Right ventricle myocardium superior (tissue), 1 donor: ENCODE measurements at regions not wholly inside any gene's neighbourhood (a gene's known extent, or its start where the extent isn't known, plus 50 kb on each side); places are given as distances from the start of the nearest gene placed in this dataset.
"Not testable (repeated sequence)": the region's sequence is repeated elsewhere in the genome, so short reads cannot be mapped to it uniquely, and the experiment has no call there.

Experiments used
- ATAC-seq: fragments of 200-7000 bp; cut with Tn5 transposase; one replicate; pipeline ENCODE4 v1.9.1; 2020; ENCODE audit warnings: mild to moderate bottlenecking; ENCODE audit not compliant: poor library complexity
- DNase-seq: peaks from one replicate; pipeline ENCODE4 v3.0.0-alpha.2; 2020
- intact Hi-C: fragments of 100-400 bp; cut with DNase I; formaldehyde crosslinking; loops from one replicate; pipeline ENCODE4 v1.11.2; 2022
- donor health status: DM: no; HTN: yes; CAD: no; lungs with severe emphysema.

GRCh38 chrX:8033175-8033574 lies 106.0 kb upstream of the PNPLA4 start:
- intact Hi-C loops: no loop called here
- DNase-seq (no peak), ATAC-seq (no peak)

DNA sequence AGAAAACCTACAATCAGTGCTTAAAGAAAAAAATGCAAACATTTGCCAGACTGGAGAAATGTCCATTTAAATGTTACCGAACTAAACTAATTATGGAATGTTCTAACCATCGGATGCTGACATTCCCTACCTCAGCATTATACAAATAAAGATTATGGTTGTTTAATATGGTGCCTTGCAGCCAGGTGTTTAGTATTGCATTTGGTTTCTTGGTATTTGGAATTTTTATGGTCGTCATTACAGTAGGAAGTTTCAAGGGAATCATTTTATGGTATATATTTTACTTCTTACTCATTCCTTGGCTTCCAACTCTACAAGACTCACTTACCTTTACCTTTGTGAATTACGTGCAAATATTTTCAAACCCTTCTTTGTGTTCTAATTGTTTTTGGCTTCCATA lies 103.1 kb upstream of the PNPLA4 start:
- no peak for ATAC-seq
- DNase-seq: no peak
- intact Hi-C loops: no loop called here

GRCh38 chrX:8027827-8028226 lies 100.6 kb upstream of the PNPLA4 start:
- intact Hi-C loops: no loop called here
- no peak for DNase-seq

GRCh38 chrX:8025705-8026104 lies 98.5 kb upstream of the PNPLA4 start:
- intact Hi-C loops: no loop called here
- no peak for DNase-seq
- ATAC-seq: peak; percentile 61

More at GRCh38 chrX:8027827-8028226, 100.6 kb upstream of the PNPLA4 start:
- peak; percentile 81 for ATAC-seq

GRCh38 chrX:8018934-8019333 lies 91.7 kb upstream of the PNPLA4 start:
- DNase-seq (no peak), ATAC-seq (no peak)
- intact Hi-C loops: no loop called here

DNA sequence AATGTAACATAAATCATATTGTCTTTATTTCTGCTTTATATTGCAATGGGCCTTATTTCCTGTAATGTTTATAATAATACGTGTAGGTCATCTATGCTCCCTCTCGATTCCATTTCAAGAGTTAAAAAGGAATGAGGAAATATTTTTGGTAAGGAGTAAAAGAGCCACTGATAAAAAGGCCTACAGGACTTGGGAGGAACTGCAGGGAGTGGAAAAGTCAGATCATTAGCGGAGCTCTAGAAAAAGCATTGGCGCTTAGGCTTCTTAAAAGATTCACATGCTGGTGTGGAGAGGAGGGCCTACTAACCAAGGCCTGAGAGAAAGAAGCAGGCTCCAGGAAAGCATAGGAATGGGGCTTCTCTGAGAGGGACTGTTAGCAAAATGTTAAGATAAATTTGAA lies 82.9 kb upstream of the PNPLA4 start:
- DNase-seq: no peak
- no peak for ATAC-seq
- intact Hi-C loops: no loop called here

- ATAC-seq: no peak
- intact Hi-C loops: no loop called here
- no peak for DNase-seq
Measured at GRCh38 chrX:8005678-8006347, 78.6 kb upstream of the PNPLA4 start.

DNA sequence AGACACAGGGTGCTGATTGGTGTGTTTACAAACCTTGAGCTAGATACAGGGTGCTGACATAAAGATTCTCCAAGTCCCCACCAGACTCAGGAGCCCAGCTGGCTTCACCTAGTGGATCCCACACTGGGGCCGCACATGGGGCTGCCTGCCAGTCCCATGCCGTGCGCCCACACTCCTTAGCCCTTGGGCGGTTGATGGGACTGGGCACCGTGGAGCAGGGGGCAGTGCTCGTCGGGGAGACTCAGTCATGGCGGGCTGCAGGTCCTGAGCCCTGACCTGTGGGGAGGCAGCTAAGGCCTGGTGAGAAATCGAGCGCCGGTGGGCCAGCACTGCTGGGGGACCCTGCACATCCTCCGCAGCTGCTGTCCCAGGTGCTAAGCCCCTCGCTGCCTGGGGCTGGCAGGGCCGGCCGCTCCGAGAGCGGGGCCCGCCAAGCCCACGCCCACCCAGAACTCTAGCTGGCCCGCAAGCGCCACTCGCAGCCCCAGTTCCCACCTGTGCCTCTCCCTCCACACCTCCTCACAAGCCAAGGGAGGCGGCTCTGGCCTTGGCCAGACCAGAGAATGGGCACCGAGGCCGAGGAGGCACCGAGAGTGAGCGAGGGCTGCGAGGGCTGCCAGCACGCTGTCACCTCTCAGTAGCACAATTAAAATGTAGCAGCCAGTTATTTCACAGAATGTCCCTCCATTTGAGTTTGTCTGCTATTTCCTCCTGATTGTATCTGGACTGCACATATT lies 76.1 kb upstream of the PNPLA4 start:
- ATAC-seq: no peak
- DNase-seq: no peak
- intact Hi-C loops: no loop called here

DNA sequence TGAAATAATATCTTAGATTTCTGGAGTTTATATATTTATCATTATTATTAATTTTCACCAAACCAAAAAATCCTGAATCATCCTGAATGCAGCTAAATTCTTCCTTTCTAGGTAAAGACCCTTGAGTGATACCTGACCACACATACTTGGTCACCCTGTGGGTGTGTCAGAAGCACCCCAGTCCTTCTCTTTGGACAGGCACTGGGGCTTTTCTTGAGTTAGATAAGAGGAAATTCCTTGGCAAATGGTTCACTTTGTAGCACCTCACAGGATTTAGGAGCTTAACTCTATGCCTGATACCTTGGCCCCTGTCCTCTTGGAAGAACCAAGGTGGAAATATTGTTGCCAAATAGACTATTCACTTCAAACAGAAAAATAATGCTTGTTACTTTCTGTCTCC lies 69.6 kb upstream of the PNPLA4 start:
- no peak for DNase-seq
- ATAC-seq: no peak
- intact Hi-C loops: loop anchor here (5.0 kb wide), 1 partner anchor 740 kb away; no protein-coding TSS in a partner anchor

GRCh38 chrX:7996414-7996813 lies 69.2 kb upstream of the PNPLA4 start:
- ATAC-seq (peak; percentile 67), DNase-seq (no peak)
- intact Hi-C loops: loop anchor here (5.0 kb wide), 1 partner anchor 741 kb away; no protein-coding TSS in a partner anchor

- no peak for DNase-seq
- intact Hi-C loops: no loop called here
- no peak for ATAC-seq
Measured at GRCh38 chrX:7993873-7994272, 66.7 kb upstream of the PNPLA4 start.

DNA sequence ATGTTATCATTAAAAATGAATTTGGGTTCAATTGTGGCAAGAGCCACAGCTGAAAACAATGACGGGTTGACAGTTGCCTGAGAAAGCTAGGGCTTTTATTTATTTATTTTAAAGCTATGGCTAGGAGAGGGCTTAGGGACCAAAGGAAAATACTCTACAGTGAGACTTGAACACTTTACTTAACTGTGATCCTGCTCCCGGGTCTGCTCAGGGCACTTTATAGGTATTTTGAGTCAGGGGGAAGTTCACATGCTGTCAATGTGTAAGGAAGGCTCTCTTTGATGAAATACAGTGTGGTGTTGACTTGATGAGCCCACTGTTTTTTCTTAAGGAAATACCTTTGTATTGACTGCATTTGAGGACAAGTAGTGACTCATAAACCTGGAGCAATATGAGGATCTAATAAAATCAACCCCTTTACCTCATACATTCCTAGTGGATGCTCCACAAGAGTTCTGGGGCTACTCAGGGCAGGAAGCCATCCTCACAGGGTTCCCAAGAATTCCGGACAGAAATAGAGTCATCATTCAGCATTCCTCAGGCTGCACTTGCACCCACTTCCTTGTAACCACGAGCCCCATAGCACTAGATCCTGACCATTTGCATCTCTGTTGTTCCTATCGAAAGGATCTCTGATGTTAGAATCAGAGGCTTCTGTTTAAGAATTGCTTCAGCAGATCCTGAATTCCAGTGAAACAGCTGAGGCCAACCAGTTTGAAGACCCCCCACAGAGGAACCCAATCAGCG lies 61.0 kb upstream of the PNPLA4 start:
- ATAC-seq, DNase-seq, intact Hi-C loops: not testable (repeated sequence)

- DNase-seq: no peak
- no peak for ATAC-seq
- intact Hi-C loops: no loop called here
Measured at GRCh38 chrX:7987160-7988012, 60.2 kb upstream of the PNPLA4 start.

- DNase-seq, ATAC-seq, intact Hi-C loops: not testable (repeated sequence)
Measured at GRCh38 chrX:7986738-7987137, 59.5 kb upstream of the PNPLA4 start.

- no peak for ATAC-seq
- intact Hi-C loops: no loop called here
- DNase-seq: no peak
Measured at GRCh38 chrX:7985568-7985967, 58.4 kb upstream of the PNPLA4 start.

DNA sequence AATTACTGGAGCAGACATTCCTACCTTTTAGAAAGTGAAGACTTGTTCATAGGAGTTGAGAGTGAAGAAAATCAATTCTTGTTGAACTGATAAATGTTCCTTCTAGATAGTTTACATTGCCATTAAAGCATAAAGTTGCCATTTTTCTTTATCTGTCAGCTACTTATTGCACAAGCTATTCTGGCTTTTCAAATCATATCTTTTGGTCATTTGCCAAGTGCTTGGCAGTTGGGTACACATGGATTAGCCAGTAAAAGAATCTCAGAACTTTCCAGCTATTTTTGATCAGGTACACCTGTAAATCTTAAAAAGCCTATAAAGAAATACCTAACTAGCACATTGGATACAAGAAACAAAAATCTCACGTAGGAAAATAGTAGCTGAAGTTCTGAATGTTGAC lies 56.4 kb upstream of the PNPLA4 start:
- no peak for ATAC-seq
- DNase-seq: no peak
- intact Hi-C loops: no loop called here
